ENCODE measurements at regions not wholly inside any gene's neighbourhood (a gene's known extent, or its start where the extent isn't known, plus 50 kb on each side); places are given as distances from the start of the nearest gene placed in this dataset.

- no peak overlapping the region for H3K4me3 ChIP-seq (ENCODE audit: low read length)
- TF ChIP-seq, protein P1, sequence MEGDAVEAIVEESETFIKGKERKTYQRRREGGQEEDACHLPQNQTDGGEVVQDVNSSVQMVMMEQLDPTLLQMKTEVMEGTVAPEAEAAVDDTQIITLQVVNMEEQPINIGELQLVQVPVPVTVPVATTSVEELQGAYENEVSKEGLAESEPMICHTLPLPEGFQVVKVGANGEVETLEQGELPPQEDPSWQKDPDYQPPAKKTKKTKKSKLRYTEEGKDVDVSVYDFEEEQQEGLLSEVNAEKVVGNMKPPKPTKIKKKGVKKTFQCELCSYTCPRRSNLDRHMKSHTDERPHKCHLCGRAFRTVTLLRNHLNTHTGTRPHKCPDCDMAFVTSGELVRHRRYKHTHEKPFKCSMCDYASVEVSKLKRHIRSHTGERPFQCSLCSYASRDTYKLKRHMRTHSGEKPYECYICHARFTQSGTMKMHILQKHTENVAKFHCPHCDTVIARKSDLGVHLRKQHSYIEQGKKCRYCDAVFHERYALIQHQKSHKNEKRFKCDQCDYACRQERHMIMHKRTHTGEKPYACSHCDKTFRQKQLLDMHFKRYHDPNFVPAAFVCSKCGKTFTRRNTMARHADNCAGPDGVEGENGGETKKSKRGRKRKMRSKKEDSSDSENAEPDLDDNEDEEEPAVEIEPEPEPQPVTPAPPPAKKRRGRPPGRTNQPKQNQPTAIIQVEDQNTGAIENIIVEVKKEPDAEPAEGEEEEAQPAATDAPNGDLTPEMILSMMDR (conservative IDR thresholded peaks at IDR 0.05; ENCODE audit: low read depth, low read length) = no peak
- DNase-seq (ENCODE audit: low read depth) = peak; percentile 35
These were observed 201.7 kb upstream of the STK17B start for GRCh38 chr2:196372811-196373664.

- DNase-seq (ENCODE audit: low read depth) = no peak
- no peak overlapping the region for H3K4me3 ChIP-seq (ENCODE audit: low read length)
- TF ChIP-seq, protein P1 (conservative IDR thresholded peaks at IDR 0.05; ENCODE audit: low read depth, low read length) = no peak
These were observed 205.9 kb upstream of the STK17B start for GRCh38 chr2:196376984-196377877.

- TF ChIP-seq, protein P1 (conservative IDR thresholded peaks at IDR 0.05; ENCODE audit: low read depth, low read length) = no peak
- DNase-seq (ENCODE audit: low read depth) = no peak
- H3K4me3 ChIP-seq (ENCODE audit: low read length) = no peak overlapping the region
These were observed 208.2 kb upstream of the STK17B start for GRCh38 chr2:196379600-196379999.

DNA sequence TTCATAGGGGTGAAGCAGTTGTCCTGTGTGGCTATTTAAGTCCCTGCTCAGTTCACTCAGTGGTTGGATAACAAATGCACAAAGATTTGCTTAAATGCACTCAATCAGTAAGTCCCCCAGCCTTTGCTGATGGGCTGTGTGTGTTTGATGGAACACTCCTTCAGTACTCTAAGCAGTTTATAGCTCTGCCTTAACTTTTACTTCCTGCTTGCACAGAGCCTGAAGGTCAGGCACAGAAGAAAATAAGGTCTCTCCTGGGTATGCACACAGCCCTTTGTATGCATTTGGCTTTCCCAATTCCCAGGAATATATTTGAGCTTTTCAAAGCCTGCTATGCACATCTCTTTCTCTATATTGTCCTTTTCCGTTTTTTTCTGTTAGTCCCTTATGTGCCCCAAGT lies 208.7 kb upstream of the STK17B start:
- no peak for DNase-seq (ENCODE audit: low read depth)
- H3K4me3 ChIP-seq (ENCODE audit: low read length) = no peak overlapping the region
- TF ChIP-seq, protein P1 (conservative IDR thresholded peaks at IDR 0.05; ENCODE audit: low read depth, low read length) = no peak

GRCh38 chr2:196380575-196380974 lies 209.2 kb upstream of the STK17B start:
- TF ChIP-seq, protein P1 (conservative IDR thresholded peaks at IDR 0.05; ENCODE audit: low read depth, low read length) = no peak
- no peak for DNase-seq (ENCODE audit: low read depth)
- H3K4me3 ChIP-seq (ENCODE audit: low read length) = no peak overlapping the region

DNA sequence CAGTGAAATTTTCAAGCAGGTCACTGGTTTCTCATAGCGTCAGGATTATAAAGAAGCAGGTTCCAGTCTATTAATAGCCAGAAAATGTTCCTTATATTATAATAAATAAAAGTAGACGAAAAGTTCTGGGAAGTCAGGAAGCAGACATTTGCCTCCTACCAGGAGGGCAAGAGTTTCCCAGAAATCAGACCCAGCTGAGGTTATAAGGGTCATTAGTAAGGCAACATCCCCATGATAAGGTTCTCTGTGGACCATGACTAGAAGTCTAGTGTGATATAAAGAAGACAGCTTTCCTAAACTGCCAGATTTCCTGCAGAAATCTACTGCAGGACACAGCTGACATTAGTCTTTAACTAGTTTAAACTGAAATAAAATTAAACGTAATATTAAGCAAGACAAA lies 210.1 kb upstream of the STK17B start:
- TF ChIP-seq, protein P1 (conservative IDR thresholded peaks at IDR 0.05; ENCODE audit: low read depth, low read length) = no peak
- no peak for DNase-seq (ENCODE audit: low read depth)
- no peak overlapping the region for H3K4me3 ChIP-seq (ENCODE audit: low read length)
